PFSK-1 (cell line): ENCODE measurements at regions not wholly inside any gene's neighbourhood (a gene's known extent, or its start where the extent isn't known, plus 50 kb on each side); places are given as distances from the start of the nearest gene placed in this dataset.

Experiments
- POLR2AphosphoS5 ChIP-seq: IDR thresholded peaks from 2 replicates; pipeline ENCODE4 v1.6.1; 2012; ENCODE audit warnings: low read depth, mild to moderate bottlenecking, control low read depth, low read length, moderate library complexity
- SIN3A ChIP-seq: IDR thresholded peaks from 2 replicates; pipeline ENCODE4 v1.6.1; 2012; ENCODE audit warnings: mild to moderate bottlenecking, low read length, moderate library complexity, borderline replicate concordance; ENCODE audit not compliant: insufficient read depth
- TAF1 ChIP-seq: IDR thresholded peaks from 2 replicates; pipeline ENCODE4 v1.6.1; 2012; ENCODE audit warnings: low read length, control low read depth, borderline replicate concordance; ENCODE audit not compliant: insufficient read depth
- TF ChIP-seq, protein P1 (sequence below), 2 experiments: IDR thresholded peaks; 2 replicates each; pipeline versions ENCODE4 v1.6.1 to v1.8.0; 2011 to 2012; ENCODE audit warnings: low read depth in 2 of 2, low read length in 2 of 2, control low read depth in 1 of 2, inconsistent platforms in 1 of 2, mild to moderate bottlenecking in 1 of 2, moderate library complexity in 1 of 2; ENCODE audit not compliant: insufficient read depth in 1 of 2

DNA sequence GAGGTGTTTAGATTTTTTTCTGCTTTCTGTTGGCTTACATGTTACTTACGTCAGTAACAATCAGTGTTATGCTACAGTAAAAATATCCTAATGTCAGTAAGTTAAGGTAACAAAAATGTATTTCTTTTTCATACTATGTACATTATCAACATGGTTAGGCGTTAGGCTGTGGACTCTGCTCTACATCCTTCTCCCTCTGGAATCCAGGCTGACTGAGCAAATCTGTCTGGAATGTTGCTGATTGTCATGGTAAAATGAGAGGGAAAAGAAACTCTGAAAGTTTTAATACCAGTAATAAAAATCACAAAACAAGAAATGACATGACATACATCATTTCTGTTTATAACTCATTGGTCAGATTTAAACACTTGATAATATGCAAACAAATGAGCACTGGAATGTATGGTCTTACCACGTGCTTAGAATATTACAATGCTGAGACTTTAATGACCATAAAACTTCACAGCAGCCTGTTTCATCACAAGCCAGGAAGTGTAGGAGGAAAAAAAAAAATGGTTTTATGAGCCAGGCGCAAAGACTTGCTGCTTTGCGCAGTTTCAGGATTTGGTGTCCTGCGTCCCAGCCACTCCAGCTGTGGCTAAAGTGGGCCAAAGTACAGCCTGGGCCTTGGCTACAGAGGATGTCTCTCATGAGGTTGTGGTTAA lies 252.4 kb downstream of the FSIP2 start:
- TF ChIP-seq TAF1: no peak
- TF ChIP-seq, protein P1, sequence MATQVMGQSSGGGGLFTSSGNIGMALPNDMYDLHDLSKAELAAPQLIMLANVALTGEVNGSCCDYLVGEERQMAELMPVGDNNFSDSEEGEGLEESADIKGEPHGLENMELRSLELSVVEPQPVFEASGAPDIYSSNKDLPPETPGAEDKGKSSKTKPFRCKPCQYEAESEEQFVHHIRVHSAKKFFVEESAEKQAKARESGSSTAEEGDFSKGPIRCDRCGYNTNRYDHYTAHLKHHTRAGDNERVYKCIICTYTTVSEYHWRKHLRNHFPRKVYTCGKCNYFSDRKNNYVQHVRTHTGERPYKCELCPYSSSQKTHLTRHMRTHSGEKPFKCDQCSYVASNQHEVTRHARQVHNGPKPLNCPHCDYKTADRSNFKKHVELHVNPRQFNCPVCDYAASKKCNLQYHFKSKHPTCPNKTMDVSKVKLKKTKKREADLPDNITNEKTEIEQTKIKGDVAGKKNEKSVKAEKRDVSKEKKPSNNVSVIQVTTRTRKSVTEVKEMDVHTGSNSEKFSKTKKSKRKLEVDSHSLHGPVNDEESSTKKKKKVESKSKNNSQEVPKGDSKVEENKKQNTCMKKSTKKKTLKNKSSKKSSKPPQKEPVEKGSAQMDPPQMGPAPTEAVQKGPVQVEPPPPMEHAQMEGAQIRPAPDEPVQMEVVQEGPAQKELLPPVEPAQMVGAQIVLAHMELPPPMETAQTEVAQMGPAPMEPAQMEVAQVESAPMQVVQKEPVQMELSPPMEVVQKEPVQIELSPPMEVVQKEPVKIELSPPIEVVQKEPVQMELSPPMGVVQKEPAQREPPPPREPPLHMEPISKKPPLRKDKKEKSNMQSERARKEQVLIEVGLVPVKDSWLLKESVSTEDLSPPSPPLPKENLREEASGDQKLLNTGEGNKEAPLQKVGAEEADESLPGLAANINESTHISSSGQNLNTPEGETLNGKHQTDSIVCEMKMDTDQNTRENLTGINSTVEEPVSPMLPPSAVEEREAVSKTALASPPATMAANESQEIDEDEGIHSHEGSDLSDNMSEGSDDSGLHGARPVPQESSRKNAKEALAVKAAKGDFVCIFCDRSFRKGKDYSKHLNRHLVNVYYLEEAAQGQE (IDR thresholded peaks at IDR 0.05; ENCODE audit: insufficient read depth in 1 of 2, low read depth in 2 of 2, low read length in 2 of 2): no peak
- TF ChIP-seq POLR2AphosphoS5: no peak
- no peak for TF ChIP-seq SIN3A
